HG02759 (cell line): ENCODE measurements at regions not wholly inside any gene's neighbourhood (a gene's known extent, or its start where the extent isn't known, plus 50 kb on each side); places are given as distances from the start of the nearest gene placed in this dataset.
A peak's percentile ranks its signal among the peaks of the same experiment; 100 is the strongest.

ENCODE experiments used
- ATAC-seq: cut with Tn5 transposase; IDR thresholded peaks from one replicate; pipeline ENCODE4 v1.9.1; 2021; ENCODE audit warnings: mild to moderate bottlenecking, moderate library complexity; ENCODE audit not compliant: unreplicated experiment

DNA sequence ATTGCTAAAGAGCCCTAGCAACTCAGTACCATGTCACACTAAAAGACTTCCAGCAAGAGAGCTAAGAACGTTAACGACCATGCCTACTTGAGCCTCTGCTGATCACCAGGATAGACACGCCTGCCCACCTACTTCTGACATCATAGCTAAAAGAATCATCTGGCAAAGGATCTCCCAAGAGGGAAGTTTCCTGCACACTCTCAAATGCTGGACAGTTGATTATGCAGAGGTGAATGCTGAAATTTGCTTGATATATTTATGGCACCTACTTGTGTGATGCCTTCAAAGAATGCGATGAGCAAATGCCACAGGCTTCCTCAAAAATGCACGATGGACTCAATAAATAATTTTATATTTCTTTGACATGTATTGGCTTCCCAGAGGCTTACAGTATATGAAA lies 113.6 kb downstream of the GALC start:
- ATAC-seq: no peak

DNA sequence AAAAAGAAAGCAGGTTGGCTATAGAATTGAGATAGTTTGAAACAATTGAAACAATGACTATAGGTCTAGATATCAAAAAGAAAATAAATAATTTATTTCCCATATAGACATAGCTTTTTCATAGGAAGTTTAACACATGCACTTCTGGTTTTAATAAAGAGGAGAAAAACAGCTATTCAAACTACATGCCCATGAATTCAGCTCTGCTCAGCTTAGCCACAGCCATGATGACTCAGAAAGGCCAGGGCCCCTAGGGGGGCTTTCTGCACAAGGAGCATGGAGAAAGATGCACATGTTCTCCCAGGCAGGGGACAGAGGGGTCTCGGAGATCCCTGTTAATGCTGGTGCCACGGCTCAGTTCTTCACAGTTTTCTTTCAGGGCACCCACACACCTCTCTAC lies 114.0 kb downstream of the GALC start:
- ATAC-seq: no peak

- ATAC-seq: no peak
Observed at GRCh38 chr14:87877877-87878276, 115.1 kb downstream of the GALC start.

GRCh38 chr14:87874676-87875075 lies 118.3 kb downstream of the GALC start:
- no peak for ATAC-seq

GRCh38 chr14:87873741-87874140 lies 119.2 kb downstream of the GALC start:
- ATAC-seq: no peak

GRCh38 chr14:87869619-87870583 lies 123.1 kb downstream of the GALC start:
- ATAC-seq: peak; percentile 78

GRCh38 chr14:87868920-87869319 lies 124.1 kb downstream of the GALC start:
- ATAC-seq: no peak

DNA sequence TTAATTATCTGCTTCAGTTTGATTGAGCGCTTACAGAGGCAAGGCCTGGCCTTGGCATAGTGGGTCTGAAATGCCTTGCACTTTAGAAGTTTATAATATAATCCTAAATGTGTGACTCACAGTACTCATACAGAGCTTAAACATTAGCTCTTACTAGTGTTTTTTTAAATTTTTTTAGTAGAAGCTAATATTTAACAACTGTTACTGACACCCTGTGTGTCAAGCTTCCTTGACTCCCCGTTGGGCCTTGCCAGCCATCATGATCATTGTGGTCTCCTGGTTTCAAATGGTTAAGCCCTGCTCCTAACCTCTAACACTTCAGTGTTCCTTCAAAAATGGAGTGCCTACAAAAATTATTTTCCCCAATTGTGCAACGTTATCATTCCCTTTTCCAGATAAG lies 126.9 kb downstream of the GALC start:
- no peak for ATAC-seq

DNA sequence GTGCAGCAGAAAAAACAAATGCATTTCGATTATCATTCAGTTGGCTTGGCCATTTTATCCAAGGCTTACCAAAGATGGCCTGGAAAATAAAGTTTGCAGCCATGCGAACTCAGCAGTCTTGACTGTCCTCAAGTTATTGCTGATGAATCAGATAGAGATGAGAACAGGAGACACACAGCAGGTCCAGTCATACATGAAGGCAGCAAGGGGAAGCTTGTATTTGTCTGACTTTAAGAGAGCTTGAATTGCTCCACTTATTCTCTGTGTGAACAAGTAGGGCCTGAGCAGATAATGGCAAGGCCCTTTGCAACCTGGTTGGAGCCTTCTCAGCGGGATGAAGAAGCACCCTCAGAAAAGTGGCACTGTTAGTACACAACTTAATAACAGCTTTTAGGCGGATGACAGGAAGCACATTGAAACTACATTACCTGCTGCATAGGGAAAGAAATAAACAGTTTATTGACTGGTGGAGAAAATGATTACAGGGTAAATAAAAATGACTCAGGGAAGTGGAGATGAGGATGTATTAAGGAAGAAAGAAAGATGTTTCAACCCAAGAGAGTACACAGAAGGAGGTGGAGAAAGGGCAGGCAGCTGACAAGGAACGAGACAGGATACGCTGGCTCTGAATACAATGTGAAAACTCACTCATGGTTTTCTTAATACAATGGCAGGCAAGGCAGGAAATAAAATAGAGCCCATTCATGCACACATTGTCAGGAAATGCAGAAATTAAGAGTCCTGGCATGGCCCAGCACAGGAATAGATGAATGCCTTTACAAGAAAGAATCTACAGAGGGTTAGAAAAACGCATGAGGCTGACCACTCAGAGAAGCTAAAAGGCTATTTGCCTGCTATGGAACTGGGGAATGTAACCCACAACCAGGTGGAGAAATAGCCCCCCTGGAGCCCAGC lies 128.4 kb downstream of the GALC start:
- ATAC-seq: no peak

- no peak for ATAC-seq
Observed at GRCh38 chr14:87863047-87863446, 129.9 kb downstream of the GALC start.

DNA sequence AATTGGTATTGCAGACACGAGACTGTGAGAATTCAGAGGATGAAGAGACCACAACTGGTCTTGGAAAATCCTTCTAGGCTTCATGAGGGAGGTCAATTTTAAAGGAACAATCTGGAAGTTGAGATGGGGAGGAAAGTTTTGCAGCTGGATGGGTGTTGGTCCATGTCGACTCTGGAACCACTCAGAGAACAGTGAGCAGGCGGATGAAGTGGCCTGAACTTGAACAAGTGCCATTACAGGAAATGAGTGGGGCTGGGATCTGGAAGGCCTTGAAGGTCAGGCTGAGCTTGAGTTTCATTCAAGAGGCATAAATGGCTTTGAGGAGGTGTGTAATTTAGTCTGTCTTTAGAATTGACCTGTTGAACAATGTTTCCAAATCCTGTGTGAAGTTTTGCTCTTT lies 140.9 kb downstream of the GALC start:
- no peak for ATAC-seq

- no peak for ATAC-seq
Observed at GRCh38 chr14:87851190-87851589, 141.8 kb downstream of the GALC start.

- ATAC-seq: no peak
Observed at GRCh38 chr14:87847216-87847755, 145.7 kb downstream of the GALC start.

- no peak for ATAC-seq
Observed at GRCh38 chr14:87840906-87841305, 152.1 kb downstream of the GALC start.

- ATAC-seq: no peak
Observed at GRCh38 chr14:87838931-87839330, 154.1 kb downstream of the GALC start.

- ATAC-seq: no peak
Observed at GRCh38 chr14:87837296-87837695, 155.7 kb downstream of the GALC start.

DNA sequence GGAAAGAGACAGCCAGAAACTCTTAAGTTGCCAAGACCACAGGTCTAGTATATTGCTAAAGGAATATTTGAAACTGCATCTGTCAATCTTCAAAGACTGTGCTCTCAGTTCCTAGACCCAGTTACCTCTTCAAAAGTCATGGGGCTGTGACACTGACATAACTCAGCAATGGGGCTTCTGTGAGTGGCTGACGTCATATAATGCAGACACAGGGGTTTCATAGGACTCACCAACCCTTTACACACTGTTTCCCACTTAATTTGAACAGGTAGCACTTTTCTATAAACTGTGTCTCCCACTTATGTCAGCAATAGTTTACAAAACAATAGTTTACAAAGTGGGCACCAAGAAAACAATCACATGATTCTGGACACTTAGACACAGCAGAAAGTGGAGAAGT lies 158.4 kb downstream of the GALC start:
- ATAC-seq: no peak

DNA sequence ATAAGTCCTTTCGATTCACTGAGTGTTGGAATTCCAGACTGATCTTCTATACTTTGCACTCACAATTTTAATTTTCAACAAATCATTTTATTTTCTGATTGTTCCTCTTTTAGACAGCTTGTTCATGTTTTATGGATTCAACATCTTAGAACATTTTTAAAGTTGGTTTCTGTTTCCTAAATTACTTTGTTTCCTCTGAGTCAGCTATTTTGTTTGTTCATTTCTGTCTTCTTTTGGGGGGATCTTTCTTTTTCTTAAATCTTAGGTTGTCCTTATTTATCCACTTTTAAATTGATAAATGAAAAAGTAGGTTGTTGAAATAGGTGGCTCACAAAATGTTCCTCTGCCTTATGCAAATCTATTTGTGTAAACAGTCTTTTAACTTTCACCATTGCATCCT lies 160.0 kb downstream of the GALC start:
- no peak for ATAC-seq

GRCh38 chr14:87830443-87831096 lies 162.4 kb downstream of the GALC start:
- ATAC-seq: no peak

GRCh38 chr14:87829543-87829942 lies 163.4 kb downstream of the GALC start:
- ATAC-seq: no peak

GRCh38 chr14:87824266-87824665 lies 168.7 kb downstream of the GALC start:
- ATAC-seq: no peak
